ENCODE measurements at regions not wholly inside any gene's neighbourhood (a gene's known extent, or its start where the extent isn't known, plus 50 kb on each side); places are given as distances from the start of the nearest gene placed in this dataset.

DNA sequence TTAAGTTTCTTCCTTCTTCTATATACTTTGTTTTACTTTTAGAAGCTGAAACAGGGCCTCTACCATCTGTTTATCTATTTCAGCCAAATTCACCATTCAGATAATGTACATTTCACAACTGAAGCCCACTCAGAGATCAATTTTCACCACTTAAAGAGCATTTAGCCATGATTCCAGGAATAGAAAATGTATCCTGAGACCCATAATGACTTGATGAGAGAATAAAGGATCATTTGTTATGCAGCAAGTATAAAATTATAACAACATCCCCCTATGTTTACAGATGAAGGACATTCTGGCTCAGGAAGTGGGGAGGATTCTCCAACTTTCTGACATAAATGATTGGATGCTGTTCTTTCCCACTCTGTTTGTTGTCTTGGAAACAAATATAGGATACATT, 962.1 kb upstream of the EEF2KMT start:
- no peaks in the 10 kb centered on the region for H3K9me3 ChIP-seq (replicated peaks; ENCODE audit: control insufficient read depth, low read depth, low read length)
- no peaks in the 10 kb centered on the region for H3K27me3 ChIP-seq (ENCODE audit: control insufficient read depth, insufficient read depth, low read length)
- DNase-seq: no peak
- H3K27ac ChIP-seq (ENCODE audit: low read length): no peak overlapping the region
- no peaks in the 10 kb centered on the region for H3K36me3 ChIP-seq (ENCODE audit: control insufficient read depth, insufficient read depth, low read length)
- H3K4me1 ChIP-seq (ENCODE audit: control insufficient read depth, insufficient read depth, low read length): no peaks in the 10 kb centered on the region
- no peak overlapping the region for H3K4me3 ChIP-seq (ENCODE audit: low read length)

DNA sequence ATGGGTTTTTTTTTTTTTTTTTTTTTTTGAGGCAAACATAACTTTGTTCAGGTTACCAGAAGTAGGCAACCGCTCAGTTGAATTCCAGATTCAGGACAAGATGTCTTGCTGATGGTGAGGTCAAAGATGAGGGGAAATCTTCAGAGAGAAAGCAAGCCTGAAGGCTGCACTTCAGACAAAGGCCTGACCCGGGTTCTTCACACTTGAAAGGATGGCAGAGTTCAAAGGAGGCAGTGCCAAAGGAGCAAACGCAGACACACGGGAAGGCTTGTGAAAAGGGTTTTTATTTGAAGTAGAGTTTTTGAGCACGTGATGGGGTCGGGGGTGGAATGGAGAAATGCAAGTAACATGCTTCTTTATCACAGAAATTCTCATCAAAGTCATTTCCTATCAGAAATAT, 960.2 kb upstream of the EEF2KMT start:
- WGBS (ENCODE audit: insufficient coverage): 33% methylated on average over 1 of the region's 6 CpGs
- no peak overlapping the region for H3K27ac ChIP-seq (ENCODE audit: low read length)
- no peaks in the 10 kb centered on the region for H3K9me3 ChIP-seq (replicated peaks; ENCODE audit: control insufficient read depth, low read depth, low read length)
- DNase-seq: no peak
- H3K36me3 ChIP-seq (ENCODE audit: control insufficient read depth, insufficient read depth, low read length): no peaks in the 10 kb centered on the region
- H3K4me1 ChIP-seq (ENCODE audit: control insufficient read depth, insufficient read depth, low read length): no peaks in the 10 kb centered on the region
- no peak overlapping the region for H3K4me3 ChIP-seq (ENCODE audit: low read length)
- no peaks in the 10 kb centered on the region for H3K27me3 ChIP-seq (ENCODE audit: control insufficient read depth, insufficient read depth, low read length)

DNA sequence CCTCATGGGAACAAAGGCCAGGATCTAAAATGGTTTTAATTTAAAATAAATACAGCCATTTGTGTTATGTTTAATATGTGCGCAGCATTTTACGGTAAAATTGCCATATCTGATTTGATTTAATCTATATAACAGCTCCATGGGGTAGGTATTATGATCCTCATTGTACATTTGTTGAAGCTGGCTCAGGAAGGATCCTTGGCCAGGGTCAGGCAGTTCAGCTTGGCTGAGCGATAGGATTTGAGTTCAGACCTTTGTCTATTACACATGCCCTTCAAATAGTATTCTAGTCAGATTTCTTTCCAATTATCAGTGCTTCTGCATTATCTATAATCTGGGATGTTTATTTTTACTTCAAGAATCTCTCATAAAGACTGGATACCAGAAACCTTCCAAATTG, 950.4 kb upstream of the EEF2KMT start:
- DNase-seq: no peak
- no CpG with 5 or more reads among the region's 3 CpGs for WGBS (ENCODE audit: insufficient coverage)

DNA sequence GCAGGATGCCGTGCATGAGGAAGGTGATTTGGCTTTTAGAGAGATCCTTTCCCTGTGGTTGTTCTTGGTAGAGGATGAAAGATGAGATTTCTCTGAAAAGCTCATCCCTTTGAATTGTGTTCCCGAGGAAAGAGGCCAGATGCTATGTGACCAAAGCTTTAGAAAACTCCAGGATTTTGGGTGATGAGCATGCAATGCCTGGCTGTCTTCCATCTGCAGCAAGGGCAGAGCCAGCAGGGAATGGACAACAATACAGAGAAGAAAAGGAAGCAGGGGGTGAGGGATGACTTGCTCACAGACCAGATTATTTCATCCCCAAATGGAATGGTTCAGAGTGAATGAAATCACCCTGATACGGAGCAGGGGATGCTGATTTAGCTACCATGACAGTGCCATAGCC, 949.7 kb upstream of the EEF2KMT start:
- Histone ChIP-seq H3K4me1 (ENCODE audit: control insufficient read depth, insufficient read depth, low read length) (no peaks in the 10 kb centered on the region), H3K27ac (ENCODE audit: low read length) (no peak overlapping the region), H3K27me3 (ENCODE audit: control insufficient read depth, insufficient read depth, low read length) (no peaks in the 10 kb centered on the region), H3K4me3 (ENCODE audit: low read length) (no peak overlapping the region), H3K9me3 (replicated peaks; ENCODE audit: control insufficient read depth, low read depth, low read length) (no peaks in the 10 kb centered on the region), H3K36me3 (ENCODE audit: control insufficient read depth, insufficient read depth, low read length) (no peaks in the 10 kb centered on the region)
- no CpG with 5 or more reads among the region's 3 CpGs for WGBS (ENCODE audit: insufficient coverage)
- DNase-seq: no peak

More for the DNA sequence above, 950.4 kb upstream of the EEF2KMT start:
- no peak overlapping the region for H3K27ac ChIP-seq (ENCODE audit: low read length)
- H3K4me1 ChIP-seq (ENCODE audit: control insufficient read depth, insufficient read depth, low read length): no peaks in the 10 kb centered on the region
- no peaks in the 10 kb centered on the region for H3K36me3 ChIP-seq (ENCODE audit: control insufficient read depth, insufficient read depth, low read length)
- no peaks in the 10 kb centered on the region for H3K9me3 ChIP-seq (replicated peaks; ENCODE audit: control insufficient read depth, low read depth, low read length)
- H3K27me3 ChIP-seq (ENCODE audit: control insufficient read depth, insufficient read depth, low read length): no peaks in the 10 kb centered on the region
- no peak overlapping the region for H3K4me3 ChIP-seq (ENCODE audit: low read length)

DNA sequence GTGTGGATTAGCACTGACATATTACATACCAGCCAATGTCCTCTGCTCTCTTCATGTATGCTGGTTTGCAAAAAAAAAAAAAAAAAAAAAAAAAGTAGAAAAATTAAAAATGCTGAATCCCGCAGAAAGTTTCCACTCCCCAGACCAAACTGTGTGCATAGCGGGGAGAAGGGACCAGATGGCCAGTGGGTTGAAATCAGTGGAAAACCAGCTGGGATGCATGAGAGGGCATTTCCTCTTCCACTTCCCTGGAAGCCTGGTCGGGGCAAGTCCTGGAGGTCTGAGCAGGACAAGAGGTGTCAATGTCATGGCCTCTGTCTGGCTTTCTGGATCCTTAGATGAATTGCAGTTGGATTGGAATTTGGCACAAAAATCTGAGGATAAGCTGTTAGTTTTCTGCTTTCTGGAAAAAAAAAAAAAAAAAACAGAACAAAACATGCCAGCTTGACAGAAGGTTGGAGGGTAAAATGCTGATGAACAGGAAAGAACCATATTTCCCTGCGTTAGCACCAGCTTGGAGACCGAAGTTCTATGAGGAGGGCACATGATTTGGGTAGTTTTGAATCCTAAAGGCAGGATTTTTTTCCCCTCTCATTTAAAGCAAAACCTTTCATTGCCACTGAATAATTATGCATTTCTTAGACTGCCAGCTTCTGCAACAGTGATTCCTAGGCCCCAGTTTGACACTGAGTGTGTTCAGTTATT, 941.5 kb upstream of the EEF2KMT start:
- H3K4me1 ChIP-seq (ENCODE audit: control insufficient read depth, insufficient read depth, low read length): no peaks in the 10 kb centered on the region
- WGBS (ENCODE audit: insufficient coverage): no CpG with 5 or more reads among the region's 5 CpGs
- no peak overlapping the region for H3K27ac ChIP-seq (ENCODE audit: low read length)
- DNase-seq: no peak
- H3K9me3 ChIP-seq (replicated peaks; ENCODE audit: control insufficient read depth, low read depth, low read length): no peaks in the 10 kb centered on the region
- no peaks in the 10 kb centered on the region for H3K36me3 ChIP-seq (ENCODE audit: control insufficient read depth, insufficient read depth, low read length)
- no peak overlapping the region for H3K4me3 ChIP-seq (ENCODE audit: low read length)
- no peaks in the 10 kb centered on the region for H3K27me3 ChIP-seq (ENCODE audit: control insufficient read depth, insufficient read depth, low read length)

DNA sequence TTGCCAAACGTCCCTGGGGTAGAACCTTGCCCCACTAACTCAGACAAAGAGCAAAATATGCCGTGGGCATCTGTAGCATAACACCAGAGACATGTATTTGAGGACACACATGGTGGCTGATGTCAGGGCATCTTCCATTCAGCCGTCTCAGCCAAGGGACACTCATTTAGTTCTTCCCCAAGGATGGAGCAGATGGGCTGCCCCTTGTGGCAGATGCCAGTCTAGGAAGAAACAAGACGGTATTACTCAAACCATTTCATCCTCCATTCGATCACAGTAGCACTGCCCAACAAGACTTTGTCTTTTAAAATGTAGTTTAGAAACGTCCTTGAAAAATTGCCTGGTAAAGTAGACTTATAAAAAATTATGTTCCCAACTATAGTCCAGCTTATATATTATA, 937.6 kb upstream of the EEF2KMT start:
- Histone ChIP-seq H3K27me3 (ENCODE audit: control insufficient read depth, insufficient read depth, low read length) (no peaks in the 10 kb centered on the region), H3K27ac (ENCODE audit: low read length) (no peak overlapping the region), H3K9me3 (replicated peaks; ENCODE audit: control insufficient read depth, low read depth, low read length) (no peaks in the 10 kb centered on the region), H3K36me3 (ENCODE audit: control insufficient read depth, insufficient read depth, low read length) (no peaks in the 10 kb centered on the region), H3K4me1 (ENCODE audit: control insufficient read depth, insufficient read depth, low read length) (no peaks in the 10 kb centered on the region), H3K4me3 (ENCODE audit: low read length) (no peak overlapping the region)
- WGBS (ENCODE audit: insufficient coverage): 66% methylated on average over 2 of the region's 6 CpGs
- no peak for DNase-seq

DNA sequence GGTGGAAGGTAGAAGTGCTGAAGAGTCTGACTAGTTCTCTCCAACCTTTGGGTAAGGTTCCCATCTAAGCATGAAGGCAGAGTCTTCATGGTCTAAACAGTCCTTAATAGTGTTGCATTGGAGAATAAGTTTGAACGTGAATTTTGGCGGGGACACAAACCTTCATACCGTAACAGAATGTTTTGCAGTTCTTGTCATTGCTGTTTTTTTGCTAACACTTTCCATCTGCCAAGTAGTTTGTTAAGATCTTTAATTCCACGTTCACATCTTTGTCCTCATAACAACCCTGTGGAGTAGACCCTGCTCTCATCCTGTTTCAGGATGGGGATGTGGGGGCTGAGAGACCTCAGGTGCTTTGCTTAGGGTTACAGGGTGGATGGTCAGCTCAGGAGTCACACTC, 936.9 kb upstream of the EEF2KMT start:
- Histone ChIP-seq H3K4me1 (ENCODE audit: control insufficient read depth, insufficient read depth, low read length) (no peaks in the 10 kb centered on the region), H3K27ac (ENCODE audit: low read length) (no peak overlapping the region), H3K36me3 (ENCODE audit: control insufficient read depth, insufficient read depth, low read length) (no peaks in the 10 kb centered on the region), H3K9me3 (replicated peaks; ENCODE audit: control insufficient read depth, low read depth, low read length) (no peaks in the 10 kb centered on the region), H3K27me3 (ENCODE audit: control insufficient read depth, insufficient read depth, low read length) (no peaks in the 10 kb centered on the region), H3K4me3 (ENCODE audit: low read length) (no peak overlapping the region)
- 100% methylated on average over 1 of the region's 4 CpGs for WGBS (ENCODE audit: insufficient coverage)
- no peak for DNase-seq

DNA sequence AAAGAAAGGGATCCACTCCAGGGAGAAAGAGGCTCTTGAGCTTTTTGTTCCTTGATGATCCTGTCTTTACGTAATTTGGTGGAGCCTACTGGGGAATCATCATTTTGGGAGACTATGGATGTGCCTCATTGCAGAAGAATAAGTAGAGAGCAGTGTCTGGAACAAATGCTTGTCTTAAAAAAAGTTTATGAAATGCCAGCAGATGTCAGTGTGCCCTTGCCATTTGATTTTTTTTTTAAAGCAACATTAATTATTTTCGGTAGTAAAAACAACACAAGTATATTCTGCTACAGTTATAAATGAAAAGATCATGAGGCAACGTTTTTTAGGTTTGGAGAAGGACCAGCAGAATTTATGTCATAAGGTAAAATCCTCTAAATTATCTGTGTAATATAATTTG, 934.8 kb upstream of the EEF2KMT start:
- WGBS (ENCODE audit: insufficient coverage): 60% methylated on average over 1 of the region's 3 CpGs
- no peaks in the 10 kb centered on the region for H3K4me1 ChIP-seq (ENCODE audit: control insufficient read depth, insufficient read depth, low read length)
- no peak overlapping the region for H3K4me3 ChIP-seq (ENCODE audit: low read length)

DNA sequence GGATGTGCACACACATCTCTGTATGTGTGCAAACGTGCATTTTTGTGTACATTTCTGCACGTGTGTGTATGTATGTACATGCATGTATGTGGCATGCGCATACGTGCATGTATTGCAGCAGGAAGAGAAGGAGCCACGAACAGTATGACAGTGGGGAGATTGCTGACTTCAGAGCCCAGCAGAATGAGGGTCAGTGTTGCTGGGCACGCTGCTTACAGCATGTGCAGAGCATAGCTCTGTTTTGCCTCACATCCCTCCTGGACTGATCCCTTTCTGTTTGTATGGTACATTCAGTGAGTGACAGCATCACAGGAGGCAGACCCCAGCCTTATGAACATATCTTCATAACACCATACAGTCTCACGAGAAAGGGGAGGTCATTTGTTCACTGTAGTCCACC, 934.0 kb upstream of the EEF2KMT start:
- Histone ChIP-seq H3K9me3 (replicated peaks; ENCODE audit: control insufficient read depth, low read depth, low read length) (no peaks in the 10 kb centered on the region), H3K36me3 (ENCODE audit: control insufficient read depth, insufficient read depth, low read length) (no peaks in the 10 kb centered on the region), H3K27me3 (ENCODE audit: control insufficient read depth, insufficient read depth, low read length) (no peaks in the 10 kb centered on the region), H3K4me3 (ENCODE audit: low read length) (no peak overlapping the region), H3K4me1 (ENCODE audit: control insufficient read depth, insufficient read depth, low read length) (no peaks in the 10 kb centered on the region), H3K27ac (ENCODE audit: low read length) (no peak overlapping the region)
- DNase-seq: no peak
- WGBS (ENCODE audit: insufficient coverage): 52% methylated on average over 5 of the region's 7 CpGs

More for the DNA sequence above, 934.8 kb upstream of the EEF2KMT start:
- Histone ChIP-seq H3K9me3 (replicated peaks; ENCODE audit: control insufficient read depth, low read depth, low read length) (no peaks in the 10 kb centered on the region), H3K36me3 (ENCODE audit: control insufficient read depth, insufficient read depth, low read length) (no peaks in the 10 kb centered on the region), H3K27ac (ENCODE audit: low read length) (no peak overlapping the region), H3K27me3 (ENCODE audit: control insufficient read depth, insufficient read depth, low read length) (no peaks in the 10 kb centered on the region)
- no peak for DNase-seq

DNA sequence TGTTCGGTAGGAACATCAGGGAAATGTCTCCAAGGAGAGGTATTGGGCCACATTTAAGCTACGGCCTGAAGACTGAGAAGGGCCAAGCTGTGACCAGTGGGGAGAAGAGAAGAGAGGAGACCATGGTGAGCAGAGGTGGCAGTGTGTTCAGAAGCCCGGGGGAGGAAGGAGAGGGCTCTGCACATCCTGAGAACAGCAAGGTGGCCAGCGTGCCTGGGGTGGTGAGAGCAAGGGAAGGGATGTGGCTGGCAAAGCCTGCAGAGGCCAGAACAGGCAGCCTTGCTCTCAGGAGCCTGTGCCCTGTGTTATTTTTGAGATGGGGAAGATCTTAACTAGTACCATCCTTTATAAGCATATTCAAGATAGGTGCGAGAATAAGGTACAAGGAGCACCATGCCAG, 933.5 kb upstream of the EEF2KMT start:
- 73% methylated on average over 4 of the region's 5 CpGs for WGBS (ENCODE audit: insufficient coverage)
- DNase-seq: no peak
- H3K27me3 ChIP-seq (ENCODE audit: control insufficient read depth, insufficient read depth, low read length): no peaks in the 10 kb centered on the region

DNA sequence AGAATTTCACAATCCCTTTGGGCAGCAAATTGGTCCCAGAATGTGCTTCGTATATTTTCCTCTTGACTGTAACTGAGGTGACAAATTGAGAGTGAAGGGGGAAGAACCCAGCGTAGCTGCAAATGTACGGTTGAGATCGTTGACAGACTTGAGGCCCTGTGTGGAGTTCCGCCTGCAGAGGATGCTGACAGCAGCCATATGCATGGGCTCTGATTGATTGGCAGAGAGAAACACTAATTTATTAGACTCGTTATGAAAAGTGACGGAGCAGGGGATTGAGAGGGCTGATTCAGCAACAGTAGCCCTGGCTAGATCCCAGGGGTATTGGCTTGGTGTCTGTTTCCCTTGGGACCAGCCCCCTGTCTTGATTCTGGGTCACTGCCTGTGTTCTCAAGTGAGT, 930.1 kb upstream of the EEF2KMT start:
- 76% methylated on average over 6 of the region's 7 CpGs for WGBS (ENCODE audit: insufficient coverage)
- DNase-seq: no peak
- H3K27ac ChIP-seq (ENCODE audit: low read length): no peak overlapping the region
- no peak overlapping the region for H3K4me3 ChIP-seq (ENCODE audit: low read length)
- no peaks in the 10 kb centered on the region for H3K27me3 ChIP-seq (ENCODE audit: control insufficient read depth, insufficient read depth, low read length)
- H3K9me3 ChIP-seq (replicated peaks; ENCODE audit: control insufficient read depth, low read depth, low read length): no peaks in the 10 kb centered on the region
- H3K36me3 ChIP-seq (ENCODE audit: control insufficient read depth, insufficient read depth, low read length): no peaks in the 10 kb centered on the region
- no peaks in the 10 kb centered on the region for H3K4me1 ChIP-seq (ENCODE audit: control insufficient read depth, insufficient read depth, low read length)

More for the DNA sequence above, 933.5 kb upstream of the EEF2KMT start:
- Histone ChIP-seq H3K4me3 (ENCODE audit: low read length) (no peak overlapping the region), H3K4me1 (ENCODE audit: control insufficient read depth, insufficient read depth, low read length) (no peaks in the 10 kb centered on the region), H3K9me3 (replicated peaks; ENCODE audit: control insufficient read depth, low read depth, low read length) (no peaks in the 10 kb centered on the region), H3K27ac (ENCODE audit: low read length) (no peak overlapping the region), H3K36me3 (ENCODE audit: control insufficient read depth, insufficient read depth, low read length) (no peaks in the 10 kb centered on the region)
